H9 (cell line): ENCODE measurements at regions not wholly inside any gene's neighbourhood (a gene's known extent, or its start where the extent isn't known, plus 50 kb on each side); places are given as distances from the start of the nearest gene placed in this dataset.

Source experiments
- DNase-seq: peaks from one replicate; pipeline ENCODE4 v3.0.0-alpha.2; 2017
- H2AFZ ChIP-seq: one replicate; pipeline ENCODE4 v1.6.1; 2013; ENCODE audit warnings: mild to moderate bottlenecking, low read length, control low read depth, moderate library complexity
- H2AK5ac ChIP-seq: 2 replicates; pipeline ENCODE4 v1.6.1; 2013; ENCODE audit warnings: low read length, control low read depth, mixed read lengths; ENCODE audit not compliant: insufficient read length
- H2BK120ac ChIP-seq: one replicate; pipeline ENCODE4 v1.6.1; 2013; ENCODE audit warnings: low read depth, mild to moderate bottlenecking, low read length, control low read depth, inconsistent platforms; ENCODE audit not compliant: poor library complexity, severe bottlenecking
- H2BK12ac ChIP-seq: 2 replicates; pipeline ENCODE4 v1.6.1; 2013; ENCODE audit warnings: low read length, control low read depth, mixed read lengths, low read depth; ENCODE audit not compliant: insufficient read length
- H2BK15ac ChIP-seq: 2 replicates; pipeline ENCODE4 v1.6.1; 2013; ENCODE audit warnings: low read depth, low read length, control low read depth
- H2BK20ac ChIP-seq: one replicate; pipeline ENCODE4 v1.6.1; 2013; ENCODE audit warnings: low read depth, mild to moderate bottlenecking, low read length, control low read depth, inconsistent platforms; ENCODE audit not compliant: poor library complexity, severe bottlenecking
- H2BK5ac ChIP-seq: 2 replicates; pipeline ENCODE4 v1.6.1; 2013; ENCODE audit warnings: low read length, control low read depth, mixed read lengths; ENCODE audit not compliant: insufficient read length
- H3K14ac ChIP-seq: 2 replicates; pipeline ENCODE4 v1.6.1; 2013; ENCODE audit warnings: low read length, control low read depth; ENCODE audit not compliant: insufficient read depth
- H3K18ac ChIP-seq: 2 replicates; pipeline ENCODE4 v1.6.1; 2013; ENCODE audit warnings: low read depth, mild to moderate bottlenecking, mixed read lengths, low read length, control low read depth; ENCODE audit not compliant: insufficient read length
- H3K23ac ChIP-seq: 2 replicates; pipeline ENCODE4 v1.6.1; 2013; ENCODE audit warnings: low read length, control low read depth, mixed read lengths, low read depth; ENCODE audit not compliant: insufficient read length
- H3K23me2 ChIP-seq: 2 replicates; pipeline ENCODE4 v1.6.1; 2013; ENCODE audit warnings: low read depth, mild to moderate bottlenecking, mixed read lengths, low read length, control low read depth; ENCODE audit not compliant: insufficient read length, poor library complexity, severe bottlenecking
- H3K27ac ChIP-seq: 2 replicates; pipeline ENCODE4 v1.5.1; 2013; ENCODE audit warnings: low read length, control low read depth, mixed read lengths, low read depth; ENCODE audit not compliant: insufficient read length
- H3K27me3 ChIP-seq: 2 replicates; pipeline ENCODE4 v1.6.1; 2013; ENCODE audit warnings: low read length, control low read depth, inconsistent platforms; ENCODE audit not compliant: insufficient read depth
- H3K4ac ChIP-seq: 2 replicates; pipeline ENCODE4 v1.6.1; 2013; ENCODE audit warnings: low read depth, mild to moderate bottlenecking, control low read depth, inconsistent platforms, low read length, moderate library complexity
- H3K4me1 ChIP-seq: 2 replicates; pipeline ENCODE4 v1.6.1; 2013; ENCODE audit warnings: low read length, control low read depth, inconsistent platforms; ENCODE audit not compliant: insufficient read depth
- H3K4me2 ChIP-seq: 2 replicates; pipeline ENCODE4 v1.6.1; 2013; ENCODE audit warnings: low read length, control low read depth, mixed read lengths; ENCODE audit not compliant: insufficient read length, insufficient read depth
- H3K56ac ChIP-seq: 2 replicates; pipeline ENCODE4 v1.6.1; 2013; ENCODE audit warnings: low read depth, mild to moderate bottlenecking, mixed read lengths, low read length, control low read depth; ENCODE audit not compliant: insufficient read length
- H3K79me1 ChIP-seq: 2 replicates; pipeline ENCODE4 v1.6.1; 2013; ENCODE audit warnings: low read depth, mild to moderate bottlenecking, moderate library complexity, low read length, control low read depth, inconsistent platforms; ENCODE audit not compliant: insufficient read depth, poor library complexity, severe bottlenecking
- H3K79me2 ChIP-seq: 2 replicates; pipeline ENCODE4 v1.6.1; 2013; ENCODE audit warnings: low read length, control low read depth, inconsistent platforms; ENCODE audit not compliant: insufficient read depth
- H3K9ac ChIP-seq: 2 replicates; pipeline ENCODE4 v1.6.1; 2013; ENCODE audit warnings: low read length, control low read depth, mixed read lengths; ENCODE audit not compliant: insufficient read length; ENCODE audit errors: extremely low read depth
- H3K9me3 ChIP-seq: one replicate; pipeline ENCODE4 v1.6.1; 2013; ENCODE audit warnings: low read depth, low read length, inconsistent platforms; ENCODE audit not compliant: control insufficient read depth
- H3T11ph ChIP-seq: one replicate; pipeline ENCODE4 v1.6.1; 2013; ENCODE audit warnings: mild to moderate bottlenecking, low read length, control low read depth, inconsistent platforms
- H4K20me1 ChIP-seq: one replicate; pipeline ENCODE4 v1.6.1; 2013; ENCODE audit not compliant: control insufficient read depth, insufficient read length, insufficient read depth
- H4K5ac ChIP-seq: 2 replicates; pipeline ENCODE4 v1.6.1; 2013; ENCODE audit warnings: low read depth, mild to moderate bottlenecking, mixed read lengths, low read length, control low read depth; ENCODE audit not compliant: insufficient read length
- H4K8ac ChIP-seq: replicated peaks from 2 replicates; pipeline ENCODE4 v1.6.1; 2013; ENCODE audit warnings: low read length, control low read depth, mixed read lengths, low read depth; ENCODE audit not compliant: insufficient read length
- H4K91ac ChIP-seq: 2 replicates; pipeline ENCODE4 v1.6.1; 2013; ENCODE audit warnings: low read depth, mild to moderate bottlenecking, moderate library complexity, mixed read lengths, low read length, control low read depth; ENCODE audit not compliant: insufficient read length
- H3K27ac Mint-ChIP-seq, 3 experiments: 2 replicates in 2 of 3; 3 replicates in 1 of 3; pipeline ENCODE4 v1.8.0; 2020 to 2021; ENCODE audit warnings: mixed read lengths in 3 of 3, mild to moderate bottlenecking in 1 of 3, moderate library complexity in 1 of 3
- H3K27me3 Mint-ChIP-seq: 2 replicates; pipeline ENCODE4 v1.8.0; 2021; ENCODE audit warnings: low read depth, mild to moderate bottlenecking, moderate library complexity, mixed read lengths
- H3K36me3 Mint-ChIP-seq, 3 experiments: 2 replicates in 2 of 3; 3 replicates in 1 of 3; pipeline ENCODE4 v1.8.0; 2020 to 2021; ENCODE audit warnings: low read depth in 3 of 3, mixed read lengths in 3 of 3; ENCODE audit not compliant: insufficient read depth in 1 of 3
- H3K4me1 Mint-ChIP-seq, 2 experiments: 2 replicates each; pipeline ENCODE4 v1.8.0; 2020; ENCODE audit warnings: mixed read lengths in 2 of 2
- H3K4me3 Mint-ChIP-seq, 2 experiments: 2 replicates in 1 of 2; 3 replicates in 1 of 2; pipeline ENCODE4 v1.8.0; 2020 to 2021; ENCODE audit warnings: mild to moderate bottlenecking in 2 of 2, mixed read lengths in 2 of 2, moderate library complexity in 1 of 2
- H3K9me3 Mint-ChIP-seq, 2 experiments: 2 replicates in 1 of 2; 3 replicates in 1 of 2; pipeline ENCODE4 v1.8.0; 2020; ENCODE audit warnings: mild to moderate bottlenecking in 2 of 2, mixed read lengths in 2 of 2, moderate library complexity in 1 of 2
- TF ChIP-seq, protein P1 (sequence below): fragments of 200-600 bp; sonication (generic); conservative IDR thresholded peaks from 3 replicates; pipeline ENCODE4 v1.8.0; 2021; ENCODE audit warnings: antibody characterized with exemption, mild to moderate bottlenecking

DNA sequence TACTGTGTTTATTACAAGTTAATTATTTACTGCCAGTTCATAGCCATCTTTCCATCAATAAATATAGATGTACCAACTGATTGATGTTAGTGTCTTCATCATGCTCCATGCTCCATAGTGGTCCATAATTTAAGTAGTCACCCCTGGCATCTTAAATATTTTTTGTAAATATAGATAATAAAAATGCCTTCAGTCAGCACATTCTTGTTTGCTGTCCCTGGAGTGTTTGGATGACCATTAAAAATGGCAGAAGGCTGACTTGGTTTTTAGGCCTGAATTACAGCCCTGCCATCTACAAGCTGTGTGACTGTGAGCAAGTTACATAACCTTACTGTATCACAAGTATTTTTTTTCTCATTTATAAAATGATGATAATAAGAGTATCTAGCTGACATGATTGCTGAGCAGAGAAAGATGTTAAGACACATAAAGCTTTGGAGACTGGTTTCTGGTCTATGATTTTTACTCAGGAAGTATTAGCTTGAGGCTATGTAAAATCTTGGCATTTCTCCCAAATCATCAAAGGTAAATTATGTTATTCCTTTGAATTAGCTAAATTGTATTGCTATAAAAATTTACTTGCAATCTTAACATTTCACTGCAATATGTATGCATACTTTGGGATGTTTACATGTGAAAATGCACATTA lies 427.2 kb downstream of the USP25 start:
- no peaks in the 10 kb centered on the region for H3K9me3 Mint-ChIP-seq
- H3K27ac Mint-ChIP-seq = no peak overlapping the region

More for the DNA sequence above, 427.2 kb downstream of the USP25 start:
- no peak overlapping the region for H2BK15ac ChIP-seq
- no peak overlapping the region for H3K4me2 ChIP-seq
- H3K79me1 ChIP-seq = no peaks in the 10 kb centered on the region
- H2BK20ac ChIP-seq = no peak overlapping the region
- no peak overlapping the region for H4K5ac ChIP-seq
- no peaks in the 10 kb centered on the region for H3K9me3 ChIP-seq
- H2BK120ac ChIP-seq = no peak overlapping the region
- no peak overlapping the region for H3K23ac ChIP-seq
- Mint-ChIP-seq H3K27me3 (no peaks in the 10 kb centered on the region), H3K36me3 (no peaks in the 10 kb centered on the region), H3K4me3 (no peak overlapping the region), H3K4me1 (peaks cover 10 to 13% of the 10 kb centered on the region in 2 experiments)
- no peak overlapping the region for H2AK5ac ChIP-seq
- H2BK5ac ChIP-seq = no peak overlapping the region
- no peak overlapping the region for H2AFZ ChIP-seq
- no peak overlapping the region for H3T11ph ChIP-seq
- no peak overlapping the region for H2BK12ac ChIP-seq
- no peak overlapping the region for H3K4ac ChIP-seq
- H3K23me2 ChIP-seq = no peaks in the 10 kb centered on the region
- H3K9ac ChIP-seq = no peak overlapping the region
- no peak overlapping the region for H3K18ac ChIP-seq
- H3K4me1 ChIP-seq = no peaks in the 10 kb centered on the region
- H3K56ac ChIP-seq = no peak overlapping the region
- no peaks in the 10 kb centered on the region for H3K27me3 ChIP-seq
- H4K8ac ChIP-seq = no peak overlapping the region
- H3K27ac ChIP-seq = no peak overlapping the region
- H3K14ac ChIP-seq = no peak overlapping the region
- no peak for DNase-seq
- H4K20me1 ChIP-seq = no peaks in the 10 kb centered on the region
- no peak overlapping the region for H4K91ac ChIP-seq
- TF ChIP-seq, protein P1, sequence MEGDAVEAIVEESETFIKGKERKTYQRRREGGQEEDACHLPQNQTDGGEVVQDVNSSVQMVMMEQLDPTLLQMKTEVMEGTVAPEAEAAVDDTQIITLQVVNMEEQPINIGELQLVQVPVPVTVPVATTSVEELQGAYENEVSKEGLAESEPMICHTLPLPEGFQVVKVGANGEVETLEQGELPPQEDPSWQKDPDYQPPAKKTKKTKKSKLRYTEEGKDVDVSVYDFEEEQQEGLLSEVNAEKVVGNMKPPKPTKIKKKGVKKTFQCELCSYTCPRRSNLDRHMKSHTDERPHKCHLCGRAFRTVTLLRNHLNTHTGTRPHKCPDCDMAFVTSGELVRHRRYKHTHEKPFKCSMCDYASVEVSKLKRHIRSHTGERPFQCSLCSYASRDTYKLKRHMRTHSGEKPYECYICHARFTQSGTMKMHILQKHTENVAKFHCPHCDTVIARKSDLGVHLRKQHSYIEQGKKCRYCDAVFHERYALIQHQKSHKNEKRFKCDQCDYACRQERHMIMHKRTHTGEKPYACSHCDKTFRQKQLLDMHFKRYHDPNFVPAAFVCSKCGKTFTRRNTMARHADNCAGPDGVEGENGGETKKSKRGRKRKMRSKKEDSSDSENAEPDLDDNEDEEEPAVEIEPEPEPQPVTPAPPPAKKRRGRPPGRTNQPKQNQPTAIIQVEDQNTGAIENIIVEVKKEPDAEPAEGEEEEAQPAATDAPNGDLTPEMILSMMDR = no peak
- no peaks in the 10 kb centered on the region for H3K79me2 ChIP-seq
